SW 1271 (cell line): ENCODE measurements at regions not wholly inside any gene's neighbourhood (a gene's known extent, or its start where the extent isn't known, plus 50 kb on each side); places are given as distances from the start of the nearest gene placed in this dataset.

Experiments used
- DNase-seq, 2 experiments: peaks; one replicate each; lab custom pipeline; 2025; lab: John Stamatoyannopoulos, UW

GRCh38 chr11:71310184-71310583 is 57.8 kb upstream of the SHANK2 start:
- no peak for DNase-seq

- no peak for DNase-seq
Observed at GRCh38 chr11:71309611-71310010, 57.2 kb upstream of the SHANK2 start.

GRCh38 chr11:71309181-71309580 is 56.8 kb upstream of the SHANK2 start:
- no peak for DNase-seq

- DNase-seq, result no peak
Observed at GRCh38 chr11:71307811-71308645, 55.7 kb upstream of the SHANK2 start.

- DNase-seq, result no peak
Observed at GRCh38 chr11:71305451-71306125, 53.2 kb upstream of the SHANK2 start.

- no peak for DNase-seq
Observed at GRCh38 chr11:71305041-71305440, 52.7 kb upstream of the SHANK2 start.

- no peak for DNase-seq
Observed at GRCh38 chr11:71304491-71304890, 52.1 kb upstream of the SHANK2 start.

GRCh38 chr11:71304045-71304444 is 51.7 kb upstream of the SHANK2 start:
- DNase-seq, result no peak

GRCh38 chr11:71302911-71303310 is 50.5 kb upstream of the SHANK2 start:
- peak in 1 of 2 experiments; percentile 15 for DNase-seq

- no peak for DNase-seq
Observed at GRCh38 chr11:71302534-71302909, 50.1 kb upstream of the SHANK2 start.
